ENCODE measurements at regions not wholly inside any gene's neighbourhood (a gene's known extent, or its start where the extent isn't known, plus 50 kb on each side); places are given as distances from the start of the nearest gene placed in this dataset.

DNA sequence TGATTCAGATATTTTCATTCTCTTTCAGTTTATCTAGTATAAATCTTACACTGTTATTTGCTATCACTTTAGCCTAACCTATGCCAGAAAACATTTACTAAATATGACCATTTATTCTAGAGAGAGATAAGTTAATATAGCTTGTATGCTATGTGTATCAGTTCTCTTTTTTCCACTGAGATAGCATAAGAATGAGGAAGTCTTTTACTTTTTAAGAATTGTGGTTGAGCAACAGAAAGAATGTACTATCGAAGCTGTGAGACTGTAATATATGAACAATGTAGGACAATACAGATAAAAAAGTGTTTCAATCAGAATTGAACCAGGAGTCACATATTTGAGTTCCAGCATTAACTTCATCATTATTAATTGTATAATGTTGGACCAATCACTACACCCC, 479.9 kb upstream of the PLXNA2 start:
- Histone ChIP-seq H3K4me1 (ENCODE audit: control insufficient read depth in 2 of 3, insufficient read depth in 2 of 3, low read depth in 1 of 3, low read length in 3 of 3) (no peaks in the 10 kb centered on the region), H3K9me3 (ENCODE audit: control insufficient read depth in 2 of 3, insufficient read depth in 1 of 3, low read length in 3 of 3) (peaks cover 0 to 21% (median 2%) of the 10 kb centered on the region in 3 donors), H3K27ac (ENCODE audit: low read depth in 2 of 2, low read length in 2 of 2) (no peak overlapping the region), H3K27me3 (ENCODE audit: control insufficient read depth, insufficient read depth, low read length) (no peaks in the 10 kb centered on the region), H3K36me3 (ENCODE audit: control insufficient read depth in 2 of 3, insufficient read depth in 3 of 3, low read length in 3 of 3) (no peaks in the 10 kb centered on the region), H3K4me3 (ENCODE audit: low read length in 3 of 3) (no peak overlapping the region), H3K9ac (ENCODE audit: low read length in 3 of 3) (no peak overlapping the region)
- no peak for FAIRE-seq
- intact Hi-C loops (cut with DNase I) = no loop called here
- DNase-seq = no peak
- TF ChIP-seq, protein P1, sequence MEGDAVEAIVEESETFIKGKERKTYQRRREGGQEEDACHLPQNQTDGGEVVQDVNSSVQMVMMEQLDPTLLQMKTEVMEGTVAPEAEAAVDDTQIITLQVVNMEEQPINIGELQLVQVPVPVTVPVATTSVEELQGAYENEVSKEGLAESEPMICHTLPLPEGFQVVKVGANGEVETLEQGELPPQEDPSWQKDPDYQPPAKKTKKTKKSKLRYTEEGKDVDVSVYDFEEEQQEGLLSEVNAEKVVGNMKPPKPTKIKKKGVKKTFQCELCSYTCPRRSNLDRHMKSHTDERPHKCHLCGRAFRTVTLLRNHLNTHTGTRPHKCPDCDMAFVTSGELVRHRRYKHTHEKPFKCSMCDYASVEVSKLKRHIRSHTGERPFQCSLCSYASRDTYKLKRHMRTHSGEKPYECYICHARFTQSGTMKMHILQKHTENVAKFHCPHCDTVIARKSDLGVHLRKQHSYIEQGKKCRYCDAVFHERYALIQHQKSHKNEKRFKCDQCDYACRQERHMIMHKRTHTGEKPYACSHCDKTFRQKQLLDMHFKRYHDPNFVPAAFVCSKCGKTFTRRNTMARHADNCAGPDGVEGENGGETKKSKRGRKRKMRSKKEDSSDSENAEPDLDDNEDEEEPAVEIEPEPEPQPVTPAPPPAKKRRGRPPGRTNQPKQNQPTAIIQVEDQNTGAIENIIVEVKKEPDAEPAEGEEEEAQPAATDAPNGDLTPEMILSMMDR (IDR thresholded peaks at IDR 0.05; ENCODE audit: borderline replicate concordance, extremely low read depth, insufficient read depth) = no peak

DNA sequence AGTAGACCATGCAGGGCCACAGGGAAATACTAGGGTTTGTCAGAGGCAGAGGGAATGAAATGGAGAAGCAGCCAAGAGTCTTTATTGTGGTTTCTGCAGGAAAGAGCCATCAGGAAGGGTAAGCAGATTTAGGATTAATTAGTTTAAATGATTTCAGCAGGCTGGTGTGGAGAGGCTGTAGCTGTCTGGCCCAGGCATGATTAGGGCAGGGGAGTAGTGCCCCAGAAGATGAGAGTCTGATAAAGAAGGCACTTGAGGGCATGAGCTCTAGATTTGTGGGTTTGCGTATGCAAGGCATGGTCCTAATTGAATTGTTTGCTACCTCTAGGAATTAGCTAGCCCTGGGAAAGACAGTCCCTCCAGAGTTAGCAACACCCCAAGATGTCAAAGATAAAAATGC, 484.6 kb upstream of the PLXNA2 start:
- intact Hi-C loops (cut with DNase I) = no loop called here
- H3K9ac ChIP-seq (ENCODE audit: low read length in 3 of 3) = no peak overlapping the region
- H3K4me1 ChIP-seq (ENCODE audit: control insufficient read depth in 2 of 3, insufficient read depth in 2 of 3, low read depth in 1 of 3, low read length in 3 of 3) = no peaks in the 10 kb centered on the region
- H3K4me3 ChIP-seq (ENCODE audit: low read length in 3 of 3) = no peak overlapping the region
- no peaks in the 10 kb centered on the region for H3K36me3 ChIP-seq (ENCODE audit: control insufficient read depth in 2 of 3, insufficient read depth in 3 of 3, low read length in 3 of 3)
- no peak for FAIRE-seq
- H3K9me3 ChIP-seq (ENCODE audit: control insufficient read depth in 2 of 3, insufficient read depth in 1 of 3, low read length in 3 of 3) = no peaks in the 10 kb centered on the region
- TF ChIP-seq, protein P1 (IDR thresholded peaks at IDR 0.05; ENCODE audit: borderline replicate concordance, extremely low read depth, insufficient read depth) = no peak
- H3K27ac ChIP-seq (ENCODE audit: low read depth in 2 of 2, low read length in 2 of 2) = no peak overlapping the region
- no peaks in the 10 kb centered on the region for H3K27me3 ChIP-seq (ENCODE audit: control insufficient read depth, insufficient read depth, low read length)
- no peak for DNase-seq

DNA sequence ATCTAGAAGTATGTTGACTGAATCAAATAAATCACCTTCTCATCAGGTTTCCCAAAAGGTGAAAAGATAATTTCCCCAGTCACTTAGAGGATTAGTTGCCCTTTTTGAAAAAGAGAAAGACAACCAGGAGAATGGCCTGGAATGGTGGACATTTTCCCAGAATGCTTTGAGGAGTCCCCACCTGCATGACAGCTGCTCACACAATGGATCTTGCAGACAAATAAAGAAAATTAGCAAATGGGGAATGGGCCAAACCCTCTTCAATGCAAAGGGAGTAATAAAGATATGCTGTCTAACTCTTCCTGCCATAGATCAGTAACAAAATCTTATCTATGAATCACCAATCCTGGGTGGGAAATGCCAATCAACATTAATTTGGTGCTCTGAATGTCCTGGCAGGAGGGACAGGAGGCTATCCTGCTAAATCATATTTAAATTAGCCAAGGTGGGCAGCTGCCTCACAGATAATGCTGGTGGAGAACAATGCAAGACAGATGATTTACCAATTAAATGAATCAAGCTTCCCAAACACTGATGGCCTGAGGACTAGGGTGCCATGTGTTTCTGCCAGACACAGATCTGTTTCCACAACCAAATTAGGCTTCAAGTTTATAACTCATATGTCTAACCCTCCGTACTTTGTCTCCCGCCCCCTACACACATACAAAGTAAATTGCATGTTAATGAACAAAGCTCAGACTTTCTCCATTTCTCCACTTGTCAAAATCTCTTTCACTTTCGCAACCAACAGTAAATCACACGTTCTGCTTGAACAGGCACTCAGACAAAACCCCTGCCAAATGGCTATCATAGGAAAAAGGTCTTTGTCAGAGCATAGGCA, 488.0 kb upstream of the PLXNA2 start:
- H3K36me3 ChIP-seq (ENCODE audit: control insufficient read depth in 2 of 3, insufficient read depth in 3 of 3, low read length in 3 of 3) = no peaks in the 10 kb centered on the region
- H3K27me3 ChIP-seq (ENCODE audit: control insufficient read depth, insufficient read depth, low read length) = no peaks in the 10 kb centered on the region
- peak in 2 of 5 donors; percentile 14 to 34 for DNase-seq
- intact Hi-C loops (cut with DNase I) = no loop called here
- H3K9ac ChIP-seq (ENCODE audit: low read length in 3 of 3) = no peak overlapping the region
- H3K4me3 ChIP-seq (ENCODE audit: low read length in 3 of 3) = no peak overlapping the region
- no peak for FAIRE-seq
- no peak overlapping the region for H3K27ac ChIP-seq (ENCODE audit: low read depth in 2 of 2, low read length in 2 of 2)
- no peaks in the 10 kb centered on the region for H3K4me1 ChIP-seq (ENCODE audit: control insufficient read depth in 2 of 3, insufficient read depth in 2 of 3, low read depth in 1 of 3, low read length in 3 of 3)
- TF ChIP-seq, protein P1 (IDR thresholded peaks at IDR 0.05; ENCODE audit: borderline replicate concordance, extremely low read depth, insufficient read depth) = no peak
- no peaks in the 10 kb centered on the region for H3K9me3 ChIP-seq (ENCODE audit: control insufficient read depth in 2 of 3, insufficient read depth in 1 of 3, low read length in 3 of 3)
